Mononuclear cell (primary cell): ENCODE measurements at regions not wholly inside any gene's neighbourhood (a gene's known extent, or its start where the extent isn't known, plus 50 kb on each side); places are given as distances from the start of the nearest gene placed in this dataset.

ENCODE experiments used
- H3K27me3 ChIP-seq: 2 replicates; pipeline ENCODE4 v1.6.0; 2011; ENCODE audit warnings: low read length, control low read depth; ENCODE audit not compliant: insufficient read depth
- H3K4me1 ChIP-seq: 2 replicates; pipeline ENCODE4 v1.5.1; 2011; ENCODE audit warnings: mild to moderate bottlenecking, low read length, control low read depth; ENCODE audit not compliant: insufficient read depth
- H3K4me3 ChIP-seq: 2 replicates; pipeline ENCODE4 v1.5.1; 2011; ENCODE audit warnings: mild to moderate bottlenecking, low read length, moderate library complexity
- H3K9me3 ChIP-seq: 2 replicates; pipeline ENCODE4 v1.5.1; 2011; ENCODE audit warnings: low read depth, mild to moderate bottlenecking, control low read depth, low read length

DNA sequence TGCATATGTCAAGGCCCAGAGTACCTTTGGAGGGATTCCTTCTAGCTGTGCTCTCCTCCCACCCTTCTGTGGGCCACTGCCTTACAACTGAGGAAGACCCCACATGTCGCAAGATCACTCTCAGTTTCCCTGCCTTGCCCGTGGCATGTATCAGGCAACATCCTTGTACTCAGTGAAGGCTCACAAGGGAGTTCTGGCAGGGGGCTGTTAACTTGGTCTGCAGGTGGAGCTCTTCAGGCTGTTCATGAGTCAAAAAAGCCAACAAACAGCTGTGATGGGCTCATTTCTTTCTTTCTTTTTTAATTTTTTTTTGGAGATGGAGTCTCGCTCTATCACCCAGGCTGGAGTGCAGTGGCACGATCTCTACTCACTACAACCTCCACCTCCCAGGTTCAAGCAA, 513.0 kb upstream of the ANKRD30A start:
- H3K4me3 ChIP-seq = no peak overlapping the region
- no peaks in the 10 kb centered on the region for H3K27me3 ChIP-seq
- H3K9me3 ChIP-seq = no peaks in the 10 kb centered on the region
- H3K4me1 ChIP-seq = no peaks in the 10 kb centered on the region

DNA sequence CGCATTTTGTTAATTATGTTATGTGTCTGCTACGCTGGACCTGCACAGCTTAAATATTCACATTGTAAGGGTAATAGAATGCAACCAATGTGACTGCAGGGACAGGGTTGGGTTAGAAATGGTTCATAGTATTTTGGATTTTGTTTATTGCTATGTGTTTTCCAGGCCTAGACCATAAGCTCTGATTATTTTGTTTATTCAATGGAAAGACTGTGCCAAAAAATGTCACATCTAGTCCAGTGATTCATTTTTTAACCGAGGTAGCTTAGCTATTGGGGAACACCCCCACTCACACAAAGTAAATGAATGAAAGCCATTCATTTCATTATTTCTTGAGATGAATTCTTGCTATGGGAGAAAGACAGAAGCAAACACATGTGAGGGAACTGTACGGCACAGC, 516.5 kb upstream of the ANKRD30A start:
- no peaks in the 10 kb centered on the region for H3K4me1 ChIP-seq
- H3K9me3 ChIP-seq = no peaks in the 10 kb centered on the region

DNA sequence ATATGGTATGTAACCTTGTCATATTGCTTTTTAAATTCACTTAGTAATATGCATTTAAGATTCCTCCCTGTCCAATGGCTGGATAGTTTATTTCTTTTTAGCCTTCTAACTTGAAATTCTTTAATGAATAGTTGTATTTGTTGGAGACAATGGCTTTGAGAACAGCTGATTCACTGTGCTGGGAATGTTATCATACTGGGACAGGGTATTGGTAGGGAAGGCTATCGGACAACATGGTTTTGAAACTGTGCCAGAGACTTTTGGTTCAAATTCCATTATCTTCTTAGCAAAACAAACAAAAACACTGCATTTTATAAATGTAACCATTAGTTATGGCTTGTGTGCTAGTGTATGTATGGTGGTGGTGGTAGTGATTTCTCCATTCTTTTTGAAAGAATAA, 517.1 kb upstream of the ANKRD30A start:
- no peaks in the 10 kb centered on the region for H3K27me3 ChIP-seq
- H3K4me1 ChIP-seq = no peaks in the 10 kb centered on the region
- no peak overlapping the region for H3K4me3 ChIP-seq
- H3K9me3 ChIP-seq = no peaks in the 10 kb centered on the region

More for the DNA sequence above, 516.5 kb upstream of the ANKRD30A start:
- H3K4me3 ChIP-seq = no peak overlapping the region
- H3K27me3 ChIP-seq = no peaks in the 10 kb centered on the region

DNA sequence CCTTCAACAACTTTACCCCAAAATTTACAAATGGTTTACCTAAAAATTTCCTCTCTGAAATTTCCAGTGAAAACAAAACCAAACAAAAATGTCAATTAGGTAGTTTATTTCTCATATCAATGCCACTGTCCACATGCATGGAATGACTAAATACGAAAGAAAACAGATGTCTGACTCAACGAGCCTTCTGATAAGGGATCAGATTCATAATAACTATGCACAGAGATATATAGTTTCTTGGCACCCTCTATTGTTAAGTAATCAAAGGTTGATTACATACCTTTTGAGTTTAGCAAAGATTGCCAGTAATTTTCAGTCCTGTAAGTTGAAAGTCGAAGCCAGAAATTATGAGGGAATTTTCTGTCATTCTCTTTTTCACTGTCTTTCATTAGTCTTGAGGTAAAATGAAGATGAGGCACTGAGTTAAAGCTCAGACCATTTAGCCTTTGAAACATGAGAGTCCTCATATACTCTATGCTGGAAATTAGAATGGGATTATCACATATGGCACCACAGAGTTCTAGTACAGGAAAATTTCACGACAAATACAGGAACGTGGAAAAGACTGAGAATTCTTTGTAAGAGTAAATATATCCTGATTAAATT, 519.1 kb upstream of the ANKRD30A start:
- H3K27me3 ChIP-seq = no peaks in the 10 kb centered on the region
- no peak overlapping the region for H3K4me3 ChIP-seq
- H3K4me1 ChIP-seq = no peaks in the 10 kb centered on the region
- no peaks in the 10 kb centered on the region for H3K9me3 ChIP-seq

DNA sequence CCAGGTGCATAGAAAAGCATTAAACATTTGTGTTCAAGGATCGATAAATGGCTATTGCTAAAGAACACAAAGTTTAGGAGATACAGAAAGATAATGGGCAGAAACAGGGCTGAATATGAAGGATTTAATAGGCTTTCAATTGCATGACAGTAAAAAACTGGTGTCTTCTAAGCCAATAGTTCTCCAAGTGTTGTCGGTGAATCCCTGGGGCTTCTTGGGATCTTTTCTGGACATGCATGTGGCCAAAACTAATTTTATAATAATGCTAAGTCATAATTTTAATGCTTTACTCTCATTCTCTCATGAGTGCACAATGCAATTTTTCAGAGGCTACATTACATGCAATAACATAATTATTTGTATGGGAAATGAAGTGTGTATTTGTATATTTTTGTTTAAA, 521.1 kb upstream of the ANKRD30A start:
- Histone ChIP-seq H3K4me1 (no peaks in the 10 kb centered on the region), H3K9me3 (no peaks in the 10 kb centered on the region), H3K27me3 (no peaks in the 10 kb centered on the region), H3K4me3 (no peak overlapping the region)

GRCh38 chr10:36603688-36604087, 521.7 kb upstream of the ANKRD30A start:
- Histone ChIP-seq H3K4me1 (no peaks in the 10 kb centered on the region), H3K9me3 (no peaks in the 10 kb centered on the region), H3K4me3 (no peak overlapping the region), H3K27me3 (no peaks in the 10 kb centered on the region)

- H3K27me3 ChIP-seq = no peaks in the 10 kb centered on the region
Observed at GRCh38 chr10:36602374-36602773, 523.0 kb upstream of the ANKRD30A start.

GRCh38 chr10:36597756-36598320, 527.6 kb upstream of the ANKRD30A start:
- Histone ChIP-seq H3K27me3 (no peaks in the 10 kb centered on the region), H3K4me1 (no peaks in the 10 kb centered on the region), H3K4me3 (no peak overlapping the region), H3K9me3 (no peaks in the 10 kb centered on the region)

More at GRCh38 chr10:36602374-36602773, 523.0 kb upstream of the ANKRD30A start:
- Histone ChIP-seq H3K4me3 (no peak overlapping the region), H3K4me1 (no peaks in the 10 kb centered on the region), H3K9me3 (no peaks in the 10 kb centered on the region)

- Histone ChIP-seq H3K9me3 (no peaks in the 10 kb centered on the region), H3K4me3 (no peak overlapping the region), H3K4me1 (no peaks in the 10 kb centered on the region), H3K27me3 (no peaks in the 10 kb centered on the region)
Observed at GRCh38 chr10:36592964-36593363, 532.4 kb upstream of the ANKRD30A start.

DNA sequence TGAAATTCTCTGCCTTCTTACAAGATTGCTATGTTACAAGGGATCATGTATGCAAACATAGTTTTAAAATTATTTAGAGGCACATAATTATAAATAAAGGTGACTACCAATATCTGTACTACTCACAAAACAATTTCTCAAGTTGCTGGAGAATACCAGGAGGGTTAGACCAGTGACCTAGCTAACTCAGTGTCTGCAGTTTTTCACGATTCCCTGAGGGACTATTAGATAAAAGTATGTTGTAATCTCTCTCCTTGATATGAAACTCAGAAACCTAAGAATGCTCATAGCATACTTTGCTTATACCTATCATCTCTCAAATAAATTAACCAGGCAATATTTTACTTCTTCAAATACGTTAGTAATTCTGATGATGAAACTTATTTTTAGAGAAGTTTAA, 534.0 kb upstream of the ANKRD30A start:
- H3K9me3 ChIP-seq = no peaks in the 10 kb centered on the region
- H3K4me1 ChIP-seq = no peaks in the 10 kb centered on the region
- no peaks in the 10 kb centered on the region for H3K27me3 ChIP-seq
- H3K4me3 ChIP-seq = no peak overlapping the region

DNA sequence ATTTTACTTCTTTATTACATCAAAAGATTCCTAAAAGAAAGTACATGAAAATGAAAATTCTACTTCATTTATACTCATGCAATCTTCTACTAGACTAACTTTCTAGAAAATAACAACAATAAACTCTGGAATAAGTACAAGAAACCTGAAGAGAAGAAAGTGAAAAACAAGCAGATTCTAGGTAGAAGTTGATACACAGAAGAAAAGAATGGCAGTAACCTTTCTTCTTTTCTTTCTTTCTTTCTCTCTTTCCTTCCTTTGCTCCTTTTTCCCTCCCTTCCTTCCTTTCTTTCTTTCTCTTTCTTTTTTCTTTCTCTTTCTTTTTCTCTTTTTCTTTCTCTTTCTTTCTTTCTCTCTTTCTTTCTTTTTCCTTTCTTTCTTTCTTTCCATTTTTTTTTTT, 541.7 kb upstream of the ANKRD30A start:
- H3K4me1 ChIP-seq = no peaks in the 10 kb centered on the region
- H3K4me3 ChIP-seq = no peak overlapping the region
- no peaks in the 10 kb centered on the region for H3K9me3 ChIP-seq
- no peaks in the 10 kb centered on the region for H3K27me3 ChIP-seq

- H3K4me1 ChIP-seq = no peaks in the 10 kb centered on the region
- no peak overlapping the region for H3K4me3 ChIP-seq
- no peaks in the 10 kb centered on the region for H3K9me3 ChIP-seq
- H3K27me3 ChIP-seq = no peaks in the 10 kb centered on the region
Observed at GRCh38 chr10:36581237-36581636, 544.2 kb upstream of the ANKRD30A start.

DNA sequence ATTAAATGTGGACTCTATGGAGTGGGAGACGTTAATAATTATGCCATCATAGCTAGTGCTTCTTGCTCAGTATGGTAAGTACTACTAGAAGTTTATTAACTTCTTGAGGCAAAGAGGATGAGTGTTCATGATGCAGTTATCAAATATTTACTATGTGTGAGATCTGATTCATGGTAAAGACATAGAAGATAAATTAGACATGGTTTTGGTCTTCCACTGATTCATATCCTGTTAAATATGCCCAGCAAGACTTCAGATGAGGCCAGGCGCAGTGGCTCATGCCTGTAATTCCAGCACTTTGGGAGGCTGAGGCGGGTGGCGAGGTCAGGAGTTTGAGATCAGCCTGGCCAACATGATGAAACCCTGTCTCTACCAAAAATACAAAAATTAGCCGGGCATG, 547.1 kb upstream of the ANKRD30A start:
- no peak overlapping the region for H3K4me3 ChIP-seq
- H3K4me1 ChIP-seq = no peaks in the 10 kb centered on the region
- H3K9me3 ChIP-seq = peaks cover 4% of the 10 kb centered on the region
- H3K27me3 ChIP-seq = no peaks in the 10 kb centered on the region

- Histone ChIP-seq H3K4me1 (no peaks in the 10 kb centered on the region), H3K27me3 (no peaks in the 10 kb centered on the region), H3K9me3 (peaks cover 4% of the 10 kb centered on the region), H3K4me3 (no peak overlapping the region)
Observed at GRCh38 chr10:36577126-36577525, 548.3 kb upstream of the ANKRD30A start.

- Histone ChIP-seq H3K9me3 (peaks cover 4% of the 10 kb centered on the region), H3K27me3 (no peaks in the 10 kb centered on the region), H3K4me1 (no peaks in the 10 kb centered on the region), H3K4me3 (no peak overlapping the region)
Observed at GRCh38 chr10:36574207-36574606, 551.2 kb upstream of the ANKRD30A start.

DNA sequence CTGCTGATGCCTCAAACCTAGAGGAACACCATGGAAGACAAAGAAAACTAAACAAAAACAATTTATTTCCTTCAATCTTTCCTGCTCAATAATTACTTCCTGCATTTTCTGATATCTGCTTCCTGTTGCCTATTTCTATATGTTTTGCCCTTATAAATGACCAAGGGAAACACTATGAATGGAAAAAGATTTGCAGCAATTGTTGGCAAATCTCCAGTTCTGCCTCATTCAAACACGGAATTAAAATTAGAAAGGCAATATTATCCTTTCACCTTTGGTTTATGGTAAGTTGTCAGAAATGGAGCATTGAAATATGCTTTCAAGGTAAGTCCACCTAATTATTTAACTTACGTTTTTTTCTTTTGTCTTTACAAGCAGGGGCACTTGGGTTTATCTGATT, 552.2 kb upstream of the ANKRD30A start:
- Histone ChIP-seq H3K4me3 (no peak overlapping the region), H3K9me3 (peaks cover 4% of the 10 kb centered on the region), H3K27me3 (no peaks in the 10 kb centered on the region), H3K4me1 (no peaks in the 10 kb centered on the region)
